HG03095 (cell line): ENCODE measurements at regions not wholly inside any gene's neighbourhood (a gene's known extent, or its start where the extent isn't known, plus 50 kb on each side); places are given as distances from the start of the nearest gene placed in this dataset.

ENCODE experiments used
- ATAC-seq: cut with Tn5 transposase; IDR thresholded peaks from one replicate; pipeline ENCODE4 v1.9.1; 2021; ENCODE audit warnings: moderate library complexity; ENCODE audit not compliant: unreplicated experiment

GRCh38 chr2:145041706-145042105 lies 521.8 kb upstream of the ZEB2 start:
- no peak for ATAC-seq

DNA sequence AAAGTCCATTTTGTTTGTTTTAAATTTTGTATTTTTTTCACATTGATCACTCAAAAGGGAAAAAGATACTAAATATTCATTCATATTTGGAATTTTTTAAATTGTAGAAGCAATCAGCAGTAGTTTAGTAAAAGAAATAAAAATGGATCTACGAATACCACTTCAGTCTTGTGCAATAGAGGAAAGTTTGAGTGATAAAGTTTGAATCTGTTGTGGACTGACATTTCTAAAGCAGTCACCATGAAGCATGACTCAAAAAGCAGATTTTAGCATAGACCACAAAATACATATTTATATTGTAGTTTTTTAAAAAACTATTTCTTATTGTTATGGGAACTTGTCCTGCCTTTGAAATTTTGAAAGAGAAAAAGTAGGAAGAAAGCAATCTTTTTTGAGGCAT lies 520.5 kb upstream of the ZEB2 start:
- ATAC-seq: no peak

DNA sequence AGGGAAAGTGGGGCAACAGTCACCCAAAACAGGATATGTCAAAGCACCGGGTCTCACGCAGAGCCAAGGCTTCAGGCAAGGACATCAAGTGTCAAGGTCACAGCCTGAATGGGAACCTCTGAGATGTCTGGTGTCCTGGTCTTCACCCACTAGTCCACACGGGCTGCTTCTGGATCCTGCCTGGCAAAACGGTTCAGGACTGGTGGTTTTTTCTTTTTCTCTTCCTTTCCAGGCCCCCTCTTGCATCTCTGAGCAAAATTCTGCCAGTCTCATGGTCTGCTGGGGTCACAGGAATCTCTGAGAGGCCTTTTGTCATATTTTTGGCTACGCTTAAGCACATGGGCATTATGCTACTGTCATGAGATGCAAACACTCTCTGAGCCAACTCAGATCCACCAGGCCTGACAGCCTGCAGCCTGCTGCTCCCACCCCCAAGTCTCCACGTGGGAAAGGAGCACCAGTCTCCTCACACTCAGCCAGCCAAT lies 518.2 kb upstream of the ZEB2 start:
- ATAC-seq: no peak

- no peak for ATAC-seq
Measured at GRCh38 chr2:145036421-145037011, 516.6 kb upstream of the ZEB2 start.

- ATAC-seq: no peak
Measured at GRCh38 chr2:145034511-145034910, 514.6 kb upstream of the ZEB2 start.

- no peak for ATAC-seq
Measured at GRCh38 chr2:145033438-145033837, 513.5 kb upstream of the ZEB2 start.

DNA sequence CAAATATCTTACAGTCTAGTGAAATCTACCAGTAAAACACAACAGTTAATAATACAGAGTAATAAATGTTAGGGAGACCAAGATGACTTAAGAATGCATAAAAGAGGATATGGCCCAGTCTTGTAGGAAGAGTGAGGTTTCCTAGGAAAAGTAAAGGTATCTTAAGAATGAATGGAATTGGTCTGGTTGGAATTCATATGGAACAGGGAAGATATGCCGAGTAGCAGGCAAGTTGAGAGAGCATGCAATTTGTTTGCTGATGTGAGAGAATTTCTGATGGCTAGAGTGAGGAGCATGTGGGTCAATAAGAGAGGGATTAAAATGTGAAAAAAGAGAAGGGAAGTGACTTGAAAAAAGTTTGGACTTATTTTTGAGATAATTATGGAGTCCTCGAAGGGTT lies 512.9 kb upstream of the ZEB2 start:
- ATAC-seq: no peak

DNA sequence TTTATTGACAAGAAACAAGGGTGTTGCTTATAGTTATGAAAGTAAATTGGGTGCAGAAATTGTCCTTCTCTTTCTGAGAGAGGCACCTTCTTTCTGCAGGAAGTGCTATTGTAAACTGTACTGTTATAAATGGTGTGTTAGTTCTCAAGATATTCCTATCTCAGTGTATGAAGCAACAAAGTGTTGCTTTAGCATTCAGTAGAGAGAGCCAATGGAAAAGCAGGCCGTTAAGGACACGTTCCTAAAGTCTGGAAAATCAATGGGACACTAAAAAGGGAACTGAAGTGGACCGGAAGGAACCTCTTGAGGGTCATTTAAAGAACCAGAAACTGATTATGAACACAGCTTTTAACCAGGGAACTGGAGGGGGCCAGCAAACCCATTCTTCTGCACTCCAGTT lies 510.0 kb upstream of the ZEB2 start:
- no peak for ATAC-seq

DNA sequence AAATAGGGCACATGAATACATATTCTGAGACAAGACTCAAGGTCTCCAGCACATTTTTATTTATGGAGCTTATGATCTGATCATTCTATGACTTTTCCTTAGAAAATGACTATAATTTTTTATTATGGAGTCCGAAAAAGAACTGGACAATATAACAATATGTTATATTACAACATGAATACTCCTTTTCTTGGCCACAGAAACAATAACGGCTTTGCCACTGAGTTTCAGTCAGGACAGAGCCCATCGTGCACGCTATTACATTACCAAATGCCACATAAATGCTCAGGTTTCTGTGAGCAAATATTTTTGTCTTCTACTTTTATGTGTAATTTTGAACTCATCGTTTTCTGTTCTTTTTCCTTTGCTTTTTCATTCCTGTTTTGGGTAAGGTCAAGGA lies 509.2 kb upstream of the ZEB2 start:
- ATAC-seq: no peak

- no peak for ATAC-seq
Measured at GRCh38 chr2:145028101-145028920, 508.4 kb upstream of the ZEB2 start.

DNA sequence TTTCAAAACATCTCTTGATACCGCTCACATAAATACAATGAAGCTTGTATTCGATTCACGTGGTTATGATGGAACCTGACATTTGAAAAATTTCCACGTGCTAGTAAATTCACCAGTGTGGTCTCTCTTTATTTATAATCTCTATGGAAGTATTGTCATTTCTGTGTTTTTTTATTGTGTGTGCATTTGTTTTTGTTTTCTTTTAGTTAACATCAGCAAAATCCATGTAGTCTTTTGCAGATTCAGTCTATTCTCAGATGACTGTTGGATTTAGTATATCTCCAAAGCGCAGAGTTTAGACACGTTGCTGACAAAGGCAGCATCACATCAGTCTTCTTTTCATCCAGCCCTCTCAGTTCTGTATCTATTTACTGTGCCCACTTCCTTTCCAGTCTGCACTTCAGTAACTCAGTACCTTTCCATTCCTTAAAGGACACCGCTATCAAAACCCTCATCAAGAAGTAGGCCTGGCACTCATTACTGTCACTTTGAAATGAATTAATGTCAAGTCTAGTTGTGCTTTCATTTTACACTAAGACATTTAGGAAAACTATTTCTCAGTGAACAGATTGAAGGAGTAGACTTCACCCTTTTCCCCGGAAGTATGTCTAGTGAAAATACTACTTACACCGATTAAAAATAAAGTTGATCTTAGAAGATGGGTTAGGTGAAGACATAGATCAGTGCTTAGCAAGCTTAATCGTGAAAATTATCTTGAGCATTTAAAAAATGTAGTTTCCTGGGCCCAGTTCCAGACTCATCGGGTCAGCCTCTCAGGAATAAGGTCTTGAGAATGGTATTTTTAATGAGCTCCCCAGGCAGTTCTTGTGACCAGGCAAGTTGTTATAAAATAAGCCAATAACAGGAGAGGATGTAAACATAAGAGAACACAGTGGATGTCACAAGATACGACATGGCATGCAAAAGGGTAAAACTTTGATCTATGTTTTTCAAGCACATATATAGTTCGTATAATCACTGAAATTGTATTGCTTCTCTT lies 506.8 kb upstream of the ZEB2 start:
- ATAC-seq: no peak

DNA sequence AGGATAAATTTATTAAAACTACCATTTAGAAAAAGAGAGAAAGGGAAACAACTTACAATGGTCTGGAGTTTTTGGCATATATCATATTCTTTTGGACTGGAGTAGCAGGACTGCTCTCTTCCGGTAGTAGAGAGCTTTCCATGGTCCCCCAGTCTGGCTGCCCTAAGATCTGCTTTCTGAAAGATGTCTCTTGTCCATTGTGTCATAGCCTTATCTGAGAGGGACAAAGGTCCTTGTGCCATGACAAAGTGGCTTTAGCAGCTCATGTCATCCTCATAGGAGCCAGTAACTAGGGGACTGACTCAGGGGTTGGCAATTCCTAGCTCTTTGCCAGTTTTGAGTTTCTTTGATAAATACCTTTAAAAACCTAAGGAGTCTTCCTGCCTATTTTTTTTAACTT lies 505.5 kb upstream of the ZEB2 start:
- no peak for ATAC-seq

GRCh38 chr2:145023334-145023934 lies 503.5 kb upstream of the ZEB2 start:
- no peak for ATAC-seq

GRCh38 chr2:145022666-145023333 lies 502.9 kb upstream of the ZEB2 start:
- no peak for ATAC-seq

- no peak for ATAC-seq
Measured at GRCh38 chr2:145021962-145022665, 502.2 kb upstream of the ZEB2 start.

DNA sequence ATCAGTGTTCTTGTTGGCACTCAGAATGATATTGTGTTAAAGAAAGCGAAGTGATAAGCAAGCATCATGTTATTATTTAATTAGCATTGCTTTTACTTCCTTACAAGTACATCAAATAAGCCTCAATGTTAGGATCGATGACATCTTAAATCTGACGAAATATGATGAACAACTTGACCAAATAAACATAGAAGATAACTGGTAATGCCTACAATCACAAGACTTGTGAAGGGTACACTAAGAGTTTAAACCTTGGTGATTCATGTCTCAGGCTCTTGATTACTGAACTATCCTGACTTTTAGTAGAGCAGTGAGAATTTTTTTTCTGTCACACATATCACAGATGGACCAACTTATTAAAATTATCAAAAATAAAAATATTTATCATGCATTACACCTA lies 500.8 kb upstream of the ZEB2 start:
- ATAC-seq: no peak

DNA sequence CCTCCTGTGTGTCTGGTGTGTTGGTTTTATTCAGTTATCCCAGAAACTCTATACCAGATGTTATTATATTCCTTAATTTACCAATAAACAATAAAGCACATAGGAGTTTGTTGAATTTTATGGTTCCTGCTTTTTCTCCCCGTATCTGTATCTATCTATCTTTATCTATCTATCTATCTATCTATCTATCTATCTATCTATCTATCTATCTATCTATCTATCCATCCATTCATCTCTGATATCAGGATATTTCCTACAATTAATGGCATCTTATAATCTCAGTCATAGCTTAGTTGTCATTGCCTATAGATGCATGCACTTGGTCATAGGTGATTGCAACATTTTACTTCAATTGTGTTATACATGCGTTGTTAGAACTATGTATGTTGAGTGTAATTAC lies 500.2 kb upstream of the ZEB2 start:
- ATAC-seq: no peak

GRCh38 chr2:145018502-145018901 lies 498.6 kb upstream of the ZEB2 start:
- ATAC-seq: no peak

- no peak for ATAC-seq
Measured at GRCh38 chr2:145017149-145017548, 497.2 kb upstream of the ZEB2 start.

DNA sequence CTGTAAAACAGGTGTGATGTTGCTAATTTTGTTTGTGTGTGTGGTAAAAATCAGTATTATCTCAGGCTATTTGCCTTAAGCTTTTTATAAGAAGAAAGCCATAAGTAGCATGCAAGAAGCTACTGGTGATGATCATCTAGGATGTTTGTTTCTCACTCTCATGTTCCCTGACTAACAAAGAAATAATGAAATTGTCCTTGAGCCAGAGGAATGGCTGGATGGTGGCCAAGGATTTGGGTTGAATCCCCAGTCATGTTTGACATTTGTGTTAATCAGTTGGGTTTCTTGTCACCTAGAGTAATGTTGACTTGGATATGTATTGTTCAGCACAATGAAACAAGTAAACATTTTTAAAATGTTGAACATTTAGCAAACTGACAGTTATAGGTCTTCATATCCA lies 496.8 kb upstream of the ZEB2 start:
- no peak for ATAC-seq
